LNCAP (cell line): ENCODE measurements at regions not wholly inside any gene's neighbourhood (a gene's known extent, or its start where the extent isn't known, plus 50 kb on each side); places are given as distances from the start of the nearest gene placed in this dataset.

ENCODE experiments used
- CTCF ChIP-seq: fragments of 450-650 bp; IDR thresholded peaks from 2 replicates; pipeline ENCODE4 v1.5.1; 2017; ENCODE audit warnings: mild to moderate bottlenecking

- no peak for TF ChIP-seq CTCF
Observed at GRCh38 chr3:152771120-152771519, 63.8 kb upstream of the P2RY1 start.

- no peak for TF ChIP-seq CTCF
Observed at GRCh38 chr3:152772674-152773225, 62.2 kb upstream of the P2RY1 start.

- TF ChIP-seq CTCF, result no peak
Observed at GRCh38 chr3:152773633-152774032, 61.3 kb upstream of the P2RY1 start.

- TF ChIP-seq CTCF, result no peak
Observed at GRCh38 chr3:152778022-152778421, 56.9 kb upstream of the P2RY1 start.

GRCh38 chr3:152779653-152780052 is 55.3 kb upstream of the P2RY1 start:
- TF ChIP-seq CTCF, result no peak

- TF ChIP-seq CTCF, result no peak
Observed at GRCh38 chr3:152780553-152780952, 54.4 kb upstream of the P2RY1 start.

- TF ChIP-seq CTCF, result no peak
Observed at GRCh38 chr3:152785051-152785450, 49.9 kb upstream of the P2RY1 start.
